CD4-positive, alpha-beta T cell treated with Interleukin-15 for 1 hour (primary cell): ENCODE measurements at regions not wholly inside any gene's neighbourhood (a gene's known extent, or its start where the extent isn't known, plus 50 kb on each side); places are given as distances from the start of the nearest gene placed in this dataset.

Experiments
- DNase-seq: peaks from one replicate; pipeline ENCODE4 v3.0.0-alpha.2; 2020

DNA sequence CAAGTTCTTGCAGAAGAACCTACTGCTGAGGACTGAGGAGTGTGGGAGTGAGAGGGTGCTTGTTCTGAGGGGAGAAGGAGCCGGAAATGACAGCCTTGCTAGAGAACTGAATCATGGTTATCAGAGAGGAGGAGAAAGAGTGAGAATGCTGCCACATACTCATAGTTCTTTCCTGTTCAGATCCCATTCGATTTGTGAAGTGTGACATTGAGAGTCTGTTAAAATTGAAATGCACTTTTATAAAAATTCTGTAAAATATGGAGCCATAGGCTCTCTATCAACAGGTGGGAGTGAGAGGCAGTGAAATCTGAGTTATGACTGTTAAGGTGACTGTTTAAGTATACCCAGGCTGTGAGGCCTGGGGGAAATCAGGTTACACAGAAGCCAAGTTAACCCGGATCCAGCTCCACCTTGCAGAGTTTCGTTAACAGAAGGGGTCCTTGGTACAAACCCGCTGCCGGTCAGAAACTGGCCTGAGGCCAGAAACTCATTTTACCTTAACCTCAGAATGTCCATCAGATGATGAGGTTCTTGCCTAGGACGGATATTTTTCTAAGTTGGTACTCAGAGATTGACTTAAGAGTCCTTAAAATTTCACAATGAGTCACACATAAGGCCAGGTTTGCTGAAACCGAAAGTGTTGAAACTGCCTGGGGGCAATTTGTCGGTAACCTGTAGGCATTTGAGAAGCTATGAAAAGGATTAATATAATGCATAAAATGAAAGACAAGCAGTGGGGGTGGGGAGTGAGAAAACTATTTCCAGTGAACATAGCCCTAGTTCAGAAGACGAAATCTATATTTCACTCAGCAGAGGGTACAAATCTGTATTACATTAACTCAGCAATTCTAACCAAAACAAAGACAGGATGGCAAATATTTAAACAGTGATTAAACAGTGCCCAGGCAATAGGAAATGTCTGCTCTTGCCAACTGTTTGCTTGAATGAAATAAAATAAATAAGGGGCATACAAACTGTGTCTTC is 350.5 kb downstream of the KCNRG start:
- DNase-seq = peak; percentile 27

DNA sequence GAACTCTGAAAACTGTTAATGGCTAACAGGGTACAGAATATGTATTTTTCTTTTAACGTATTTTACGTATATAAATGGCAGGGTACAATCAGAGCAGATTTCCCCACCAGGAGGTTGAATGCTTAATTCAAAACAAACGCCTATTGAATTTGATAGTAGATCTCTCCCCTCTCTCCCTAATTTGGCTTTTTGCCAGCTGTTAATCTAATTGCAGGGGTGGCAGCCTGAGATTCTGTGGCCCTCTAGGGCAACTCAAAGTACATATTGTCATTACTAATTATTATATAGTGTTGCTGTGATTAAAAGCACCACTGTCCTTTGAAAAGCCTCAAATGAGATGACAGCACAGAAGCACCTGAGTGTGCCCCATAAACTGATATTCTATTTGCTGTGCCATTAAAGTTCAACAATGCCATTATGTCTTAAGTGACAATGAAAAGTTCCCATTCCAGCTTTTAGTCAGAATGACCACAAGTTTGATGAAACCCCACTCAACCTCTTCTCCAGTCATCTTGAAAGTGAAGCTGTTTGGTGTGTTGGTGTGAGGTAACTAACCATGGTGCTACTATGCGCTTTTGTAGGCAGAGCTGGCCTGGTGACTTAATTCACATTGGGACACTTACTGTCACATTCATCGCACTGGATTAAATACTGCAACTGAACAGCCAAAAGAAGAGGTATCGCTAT is 351.4 kb downstream of the KCNRG start:
- DNase-seq = no peak

DNA sequence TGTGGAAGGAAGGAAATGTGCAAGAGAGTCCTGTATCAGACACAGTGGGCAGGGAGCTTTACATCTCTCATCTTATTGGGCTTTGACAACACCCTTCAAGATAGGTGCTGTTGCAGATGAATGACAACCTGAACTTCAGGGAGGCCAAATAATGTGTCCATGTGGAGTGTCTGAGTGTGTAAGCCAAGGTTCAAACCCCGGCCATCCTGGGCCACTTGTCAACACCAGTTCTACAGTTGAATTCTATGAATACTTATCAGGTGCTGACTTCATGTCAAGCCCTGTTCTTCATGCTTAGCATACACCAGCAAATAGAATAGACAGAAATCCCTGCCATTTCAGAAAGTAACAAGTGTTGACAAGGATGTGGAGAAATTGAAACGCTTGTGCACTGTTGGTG is 354.4 kb downstream of the KCNRG start:
- DNase-seq = no peak

DNA sequence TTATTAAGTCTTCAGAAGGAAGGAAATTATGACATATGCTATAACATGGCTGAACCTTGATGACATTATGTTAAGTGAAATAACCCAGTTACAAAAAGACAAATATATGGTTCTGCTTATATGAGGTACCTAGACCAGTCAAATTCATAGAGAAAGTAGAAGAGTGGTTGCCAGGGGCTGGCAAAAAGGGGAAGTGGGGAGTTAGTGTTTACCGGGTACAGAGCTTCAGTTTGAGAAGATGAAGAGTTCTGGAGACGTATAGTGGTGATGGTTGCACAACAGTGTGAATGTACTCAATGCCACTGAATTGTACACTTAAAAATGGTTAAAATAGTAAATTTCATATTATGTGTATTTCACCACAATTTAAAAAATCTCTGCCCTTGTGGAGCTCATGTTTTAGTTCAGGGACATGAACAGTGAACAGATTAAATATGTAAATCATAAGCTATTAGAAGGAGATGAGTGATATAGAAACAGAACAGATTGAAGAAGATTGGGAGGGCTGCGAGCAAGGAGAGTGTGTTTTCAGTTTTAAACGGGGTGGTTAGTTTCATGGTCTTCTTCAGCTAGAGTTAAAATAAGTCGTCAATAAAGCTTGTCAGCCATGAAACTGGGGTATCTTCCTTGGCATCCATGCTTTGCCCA is 355.2 kb downstream of the KCNRG start:
- peak; percentile 49 for DNase-seq

DNA sequence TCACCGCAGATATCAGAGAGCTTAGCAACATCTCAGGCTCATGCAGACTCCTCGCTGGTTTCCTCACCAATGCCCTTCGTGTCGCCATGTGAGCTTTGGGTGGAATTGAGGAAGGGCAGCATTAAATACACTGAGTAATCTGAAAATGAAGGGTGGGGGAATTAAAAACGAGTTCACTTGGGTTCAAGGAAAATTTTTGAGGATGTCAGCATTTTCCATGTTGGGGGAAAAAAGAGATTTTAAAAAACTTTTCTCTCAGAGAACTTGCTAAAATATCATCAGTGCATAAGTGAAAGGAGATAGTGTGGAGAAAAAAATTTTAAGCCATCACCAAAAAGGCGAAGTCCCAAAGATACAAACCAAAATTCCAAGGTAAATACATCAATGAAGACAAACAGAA is 359.3 kb downstream of the KCNRG start:
- DNase-seq = no peak

DNA sequence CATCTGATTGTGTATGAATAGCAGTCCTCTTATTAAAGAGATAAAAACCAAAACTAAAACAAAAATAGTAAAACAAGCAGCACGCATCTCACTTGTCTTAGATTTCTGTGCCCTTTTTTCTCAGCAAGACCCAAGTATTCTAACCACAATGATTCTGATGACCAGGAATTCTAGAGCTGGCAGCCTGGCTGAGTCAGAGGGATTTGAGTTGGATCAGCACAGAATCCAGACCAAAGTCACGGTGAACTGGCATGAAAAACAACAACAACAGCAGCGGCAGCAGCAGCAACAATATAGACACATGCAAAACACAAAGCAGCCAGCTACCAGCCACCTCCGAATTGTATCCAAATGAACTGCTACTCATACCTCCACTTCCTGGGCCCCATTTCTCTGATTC is 360.5 kb downstream of the KCNRG start:
- DNase-seq = no peak

DNA sequence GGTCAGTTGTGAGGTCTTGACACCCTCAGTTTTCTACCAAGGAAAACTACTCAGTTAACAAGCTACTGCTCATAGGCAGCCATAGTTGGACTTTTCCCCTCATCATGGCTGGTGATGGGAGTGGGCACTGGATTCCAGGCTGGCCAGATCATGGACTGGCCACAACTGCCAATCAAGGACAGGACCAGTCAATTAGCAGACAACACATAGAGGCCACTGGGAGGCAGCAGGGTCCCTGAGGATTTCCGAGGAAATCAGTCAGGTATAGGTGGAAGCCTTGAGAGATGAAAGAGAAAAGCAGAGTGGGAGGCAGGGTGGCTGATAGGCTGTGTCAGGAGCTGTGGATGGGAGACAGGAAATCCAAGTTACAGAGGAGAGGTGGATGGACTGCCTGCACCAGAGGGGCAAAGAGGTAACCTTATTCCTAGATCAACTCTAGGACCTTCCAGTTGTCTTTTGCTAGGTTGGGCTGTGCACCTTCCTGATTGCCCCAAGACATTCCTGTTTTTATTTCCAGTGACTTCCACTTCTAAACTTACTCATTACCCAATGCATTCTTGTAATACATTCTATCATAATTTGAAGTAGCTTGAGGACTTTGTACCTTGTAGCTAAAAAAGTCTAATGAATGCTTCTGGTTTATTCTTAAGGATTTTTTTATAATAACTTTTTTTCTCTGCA is 361.8 kb downstream of the KCNRG start:
- DNase-seq = no peak

DNA sequence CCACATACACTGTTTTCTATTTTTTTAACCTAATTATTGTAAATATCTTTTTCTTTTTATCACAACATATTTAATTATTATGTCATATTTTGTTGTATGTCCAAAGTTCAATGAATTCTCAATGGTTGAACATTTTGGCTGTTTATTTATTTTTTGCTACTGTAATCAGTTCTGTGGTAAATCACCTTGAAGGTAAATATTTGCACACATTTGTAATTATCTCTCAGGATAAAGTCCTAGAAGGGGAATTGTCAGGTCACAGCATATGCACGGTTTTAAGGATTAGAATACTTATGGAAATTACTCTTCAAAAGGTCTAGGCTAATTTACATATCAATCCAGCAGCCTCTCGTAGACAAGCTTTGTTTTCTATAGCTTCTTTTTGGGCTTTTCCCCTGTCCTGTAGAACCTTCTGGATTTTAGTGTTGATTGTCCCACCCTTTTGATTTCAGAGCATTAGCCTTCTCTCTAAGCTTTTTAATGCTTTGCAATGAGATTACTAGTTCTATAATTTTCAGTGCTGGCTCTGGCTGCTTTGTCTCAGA is 362.6 kb downstream of the KCNRG start:
- DNase-seq = no peak

DNA sequence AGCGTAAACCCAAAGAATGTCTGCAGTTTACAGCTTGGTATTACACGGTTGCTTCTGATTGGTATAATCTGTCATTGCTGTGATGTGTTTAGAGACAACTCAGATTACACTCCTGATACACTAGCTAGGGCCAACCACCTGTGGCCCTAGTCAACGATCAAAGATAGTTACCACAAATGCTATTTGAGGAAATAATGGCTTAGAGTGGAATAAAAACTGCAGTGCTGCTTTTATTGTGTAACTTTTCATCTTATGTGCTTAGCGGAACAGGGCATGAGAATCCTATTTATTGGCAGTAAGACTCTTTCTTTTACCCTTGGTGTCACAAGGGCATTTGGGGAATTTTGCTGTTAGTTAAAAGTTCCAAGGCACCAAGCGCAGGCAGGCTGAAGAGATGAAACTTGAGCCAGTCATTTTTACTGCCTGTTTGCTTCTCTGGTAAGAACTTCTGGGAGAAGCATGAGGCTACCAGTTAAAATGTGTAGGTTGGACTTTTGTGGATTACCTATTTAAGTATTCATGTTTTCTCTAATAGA is 363.3 kb downstream of the KCNRG start:
- no peak for DNase-seq

DNA sequence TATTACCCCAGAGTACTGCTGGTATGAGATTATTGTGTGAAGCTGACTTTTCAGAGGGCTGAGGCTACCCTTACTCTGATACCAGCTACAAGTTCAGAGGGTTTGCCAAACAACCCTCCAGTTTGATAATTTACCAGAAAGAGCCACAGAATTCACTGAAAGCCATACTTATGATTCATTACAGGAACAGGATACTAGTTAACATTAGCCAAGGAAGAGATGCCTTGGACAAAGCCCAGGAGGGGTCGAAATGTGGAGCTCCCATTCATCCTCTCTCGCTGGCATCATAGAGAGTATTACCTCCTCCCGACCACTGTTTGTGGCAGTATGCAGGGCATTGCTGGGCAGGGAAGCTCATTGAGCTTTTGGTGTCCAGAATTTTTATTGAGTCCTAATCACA is 364.3 kb downstream of the KCNRG start:
- no peak for DNase-seq

DNA sequence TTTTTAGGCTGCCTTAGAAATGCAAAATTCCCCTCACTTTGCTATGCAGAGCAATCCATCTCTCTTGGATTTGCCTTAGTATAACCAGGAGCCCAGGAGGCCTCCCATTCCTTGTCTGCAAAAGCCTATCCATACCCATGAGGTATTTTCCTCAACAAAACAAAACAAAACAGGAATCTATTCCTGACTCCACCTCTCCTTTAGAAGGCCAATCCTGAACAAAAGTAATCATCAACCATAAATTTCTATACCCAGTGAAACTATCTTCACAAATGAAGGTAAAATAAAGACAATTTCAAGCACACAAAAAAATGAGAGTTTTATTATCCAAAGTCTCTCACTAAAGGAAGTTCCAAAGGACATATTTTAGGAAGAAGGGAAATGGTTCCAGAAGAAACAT is 365.7 kb downstream of the KCNRG start:
- no peak for DNase-seq

DNA sequence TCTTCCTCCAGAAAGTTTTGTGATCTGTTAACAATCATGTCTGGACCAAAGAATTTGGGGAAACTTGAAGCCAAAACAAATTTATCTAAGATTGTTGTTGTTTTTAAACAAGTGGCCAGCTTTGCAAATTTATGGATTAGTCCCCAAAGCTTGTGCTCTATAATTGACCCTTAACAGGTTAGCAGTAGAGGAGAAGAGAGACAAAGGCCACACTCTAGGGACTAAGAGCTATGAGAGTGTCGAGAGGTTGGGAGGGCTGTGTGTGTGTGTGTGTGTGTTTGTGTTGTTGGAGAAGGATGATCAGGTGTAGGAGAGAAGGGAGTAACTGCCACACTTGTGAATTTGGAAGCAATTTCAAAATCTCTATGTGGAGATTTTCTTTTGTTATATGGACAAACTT is 367.3 kb downstream of the KCNRG start:
- no peak for DNase-seq

DNA sequence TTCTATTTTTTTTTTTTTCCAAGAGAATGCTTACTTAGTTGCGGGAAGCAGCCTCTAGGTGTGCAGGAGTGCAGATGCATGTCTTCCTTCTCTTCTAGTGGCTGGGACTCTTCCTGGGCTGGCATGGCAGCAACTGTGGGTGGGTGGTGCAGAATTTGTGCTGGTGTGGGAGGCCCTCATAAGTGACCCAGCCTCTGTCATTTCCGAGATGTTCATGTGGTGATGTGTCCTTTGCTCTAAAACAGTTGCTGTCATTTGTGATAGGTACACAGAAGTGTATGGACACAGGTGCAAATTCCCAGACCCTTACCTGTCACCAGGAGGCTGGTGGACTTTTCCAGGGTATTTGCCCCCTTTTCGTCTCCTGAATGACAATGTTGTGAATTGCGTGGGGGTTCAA is 367.7 kb downstream of the KCNRG start:
- DNase-seq = no peak

DNA sequence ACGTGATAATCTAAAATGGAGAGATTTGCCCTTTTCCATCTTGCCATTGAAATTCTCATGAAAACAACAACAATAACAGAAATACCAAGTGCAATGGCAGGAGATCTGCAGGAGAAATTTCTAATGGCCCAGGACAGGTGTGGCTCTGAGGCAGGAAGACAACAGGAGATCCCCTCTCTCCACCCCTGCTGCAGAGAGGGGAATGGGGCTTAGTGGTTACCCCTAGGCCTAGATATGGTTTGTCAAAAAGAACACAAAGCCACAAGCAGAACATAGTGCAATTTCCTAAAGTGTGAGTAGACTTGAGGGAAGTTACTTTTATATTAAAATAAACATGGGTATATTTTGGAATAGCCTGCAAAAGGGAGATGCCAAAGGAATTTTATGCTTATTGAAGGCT is 369.5 kb downstream of the KCNRG start:
- DNase-seq = no peak

DNA sequence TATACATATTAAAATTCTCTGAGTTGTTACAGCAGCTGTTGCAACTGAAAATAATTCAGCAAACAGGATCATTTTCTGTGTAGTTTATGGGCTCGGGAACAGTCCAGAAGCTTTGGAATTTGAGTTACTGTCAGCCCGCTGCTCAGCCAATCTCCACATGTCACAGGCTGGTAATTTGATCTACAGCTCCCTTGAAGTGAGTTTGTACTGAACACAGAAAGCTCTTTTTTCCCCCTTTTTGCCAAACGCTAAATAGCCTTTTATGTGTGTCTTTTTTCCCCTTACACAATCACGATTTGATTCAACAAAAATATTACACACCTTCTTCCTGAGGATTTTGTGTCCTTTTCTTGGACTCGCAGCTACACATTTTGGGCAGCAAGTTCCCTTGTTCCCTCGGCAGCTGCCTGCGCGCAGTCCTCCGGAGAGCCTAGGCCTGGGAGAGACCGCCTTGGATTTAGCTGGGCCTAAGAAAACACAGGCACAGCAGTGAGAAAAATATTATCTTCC is 371.4 kb downstream of the KCNRG start:
- no peak for DNase-seq

DNA sequence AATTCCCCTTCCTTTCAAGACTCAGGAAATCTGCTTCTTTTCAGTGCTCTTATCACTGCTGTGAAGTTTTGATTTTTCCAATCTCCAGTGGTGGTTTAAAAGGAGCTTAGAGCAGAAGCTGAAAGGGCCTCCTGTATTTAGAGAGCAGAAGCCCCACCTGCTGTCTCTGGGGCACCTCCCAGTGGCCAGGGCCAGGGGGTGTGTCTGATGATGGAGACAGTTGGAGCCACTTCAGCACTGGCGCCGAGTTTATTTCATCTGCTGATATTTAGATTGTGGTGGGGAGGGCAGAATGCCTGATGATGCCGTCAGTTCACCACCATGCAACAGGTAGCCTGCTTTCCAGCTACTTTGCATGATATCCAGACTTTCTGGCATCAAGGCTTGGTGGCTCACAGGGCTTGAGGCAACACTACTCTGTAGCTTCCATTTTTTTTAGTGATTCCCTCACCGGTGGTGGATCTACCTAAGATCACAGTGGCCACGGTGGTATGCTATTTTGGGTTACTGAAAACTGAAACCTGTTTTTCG is 371.9 kb downstream of the KCNRG start:
- peak; percentile 46 for DNase-seq

DNA sequence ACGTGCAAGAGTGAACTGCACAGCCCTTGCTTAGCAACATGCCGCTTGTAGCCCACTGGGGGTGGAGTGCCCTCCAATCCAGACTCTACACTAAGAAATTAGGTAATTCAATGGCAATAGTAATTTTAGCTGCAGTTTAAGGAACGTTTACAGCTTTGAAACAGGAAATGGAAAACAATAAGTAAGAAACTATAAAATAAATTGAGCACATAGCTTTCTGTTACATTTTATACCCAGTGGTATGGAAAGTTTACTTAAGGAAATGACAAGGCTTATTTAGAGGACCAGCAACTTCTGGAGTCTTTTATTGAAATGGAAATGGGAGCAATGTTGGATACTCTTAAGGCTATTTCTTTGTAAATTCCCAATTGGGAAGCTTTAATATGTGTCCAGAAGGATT is 373.2 kb downstream of the KCNRG start:
- DNase-seq = no peak

DNA sequence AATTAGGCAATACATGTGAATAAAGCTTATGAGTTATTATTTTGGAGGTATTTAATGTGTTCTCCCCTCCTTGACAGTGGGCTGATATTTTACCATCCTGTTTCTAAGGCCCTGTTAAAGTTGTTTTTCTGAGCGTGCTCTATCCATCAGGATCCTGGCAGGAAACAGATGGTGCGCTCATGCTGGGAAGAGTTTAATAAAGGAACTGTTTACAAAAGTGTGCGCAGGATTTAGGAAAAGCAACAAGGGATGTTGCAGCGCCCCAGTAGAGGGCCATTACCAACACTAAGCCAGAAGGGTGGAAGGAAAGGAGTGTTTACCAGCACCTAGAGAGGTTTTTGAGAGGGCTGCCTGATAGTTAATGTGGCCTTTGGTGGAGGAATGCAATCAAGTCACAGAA is 374.5 kb downstream of the KCNRG start:
- DNase-seq = no peak

DNA sequence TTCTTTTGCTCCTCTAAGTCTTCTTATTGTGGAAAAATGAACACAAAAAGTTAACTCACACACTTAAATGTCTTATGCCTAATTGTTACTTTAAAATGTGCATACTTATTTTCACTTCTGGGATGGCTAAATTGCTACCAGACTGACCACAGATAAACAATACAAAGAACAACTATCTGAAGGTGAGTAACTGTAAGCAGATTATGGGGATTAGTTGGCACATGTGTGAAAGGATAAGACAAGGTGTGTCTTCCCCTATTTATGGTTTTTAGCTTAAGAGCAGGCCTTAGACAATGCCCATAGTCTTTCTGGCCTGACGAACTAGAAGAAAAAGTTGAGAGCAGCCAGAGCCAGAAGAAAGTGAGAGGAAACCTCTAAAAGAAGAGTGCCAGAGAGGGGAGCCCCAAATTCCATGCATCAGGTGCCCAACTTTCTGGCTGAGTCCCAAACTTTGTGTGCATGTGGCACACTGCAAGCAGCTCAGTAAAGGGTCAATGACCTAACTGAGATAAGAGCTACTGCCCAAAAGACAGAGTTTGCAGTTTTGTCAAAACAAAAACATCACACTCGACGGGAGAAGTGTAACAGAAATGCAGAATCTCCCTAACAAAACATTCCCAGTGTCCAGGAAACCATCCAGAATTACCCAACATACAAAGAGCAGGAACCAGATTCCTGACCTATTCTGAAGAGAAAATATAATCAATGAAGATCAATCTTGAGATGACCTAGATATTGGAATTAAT is 375.4 kb downstream of the KCNRG start:
- DNase-seq = no peak

DNA sequence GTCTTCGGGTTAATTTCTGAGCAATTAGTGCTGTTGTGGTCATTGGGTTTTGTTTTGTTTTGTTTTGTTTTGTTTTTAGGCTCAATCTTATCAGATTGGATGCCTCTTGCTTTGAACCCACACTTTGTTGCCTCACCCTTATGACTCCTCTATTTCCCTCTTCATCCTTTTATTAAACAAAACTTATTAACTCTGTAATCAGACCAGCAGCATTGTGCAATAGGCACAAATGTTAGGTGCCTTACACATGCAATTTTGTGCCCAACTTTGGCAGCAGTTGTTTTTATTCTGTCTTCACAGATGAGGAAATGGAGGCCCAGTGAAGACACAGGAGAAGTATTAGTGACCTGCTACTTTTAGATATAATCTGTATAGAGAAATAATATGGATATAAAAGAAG is 377.7 kb downstream of the KCNRG start:
- no peak for DNase-seq

DNA sequence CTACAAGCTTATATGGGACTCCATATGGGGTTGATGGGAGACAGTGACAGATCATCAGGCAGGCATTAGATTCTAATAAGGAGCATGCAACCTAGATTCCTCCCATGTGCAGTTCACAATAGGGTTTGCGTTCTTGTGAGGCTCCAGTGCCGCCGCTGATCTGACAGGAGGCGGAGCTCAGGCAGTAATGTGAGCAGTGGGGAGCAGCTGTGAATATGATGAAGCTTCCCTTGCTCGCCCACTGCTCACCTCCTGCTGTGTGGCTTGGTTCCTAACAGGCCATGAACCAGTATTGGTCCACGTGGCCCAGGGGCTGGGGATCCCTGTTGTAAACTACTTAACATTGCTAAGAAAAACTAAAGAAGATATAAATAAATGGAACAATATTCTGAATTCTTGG is 378.4 kb downstream of the KCNRG start:
- no peak for DNase-seq
